ENCODE measurements at regions not wholly inside any gene's neighbourhood (a gene's known extent, or its start where the extent isn't known, plus 50 kb on each side); places are given as distances from the start of the nearest gene placed in this dataset.

- H3K79me2 ChIP-seq (ENCODE audit: low read depth): no peaks in the 10 kb centered on the region
- H2AFZ ChIP-seq (replicated peaks): no peak overlapping the region
- Mint-ChIP-seq H3K4me1 (no peaks in the 10 kb centered on the region), H3K27ac (no peak overlapping the region), H3K4me3 (no peak overlapping the region), H3K27me3 (ENCODE audit: insufficient read depth, low read depth) (peaks cover 3% of the 10 kb centered on the region), H3K9me3 (no peaks in the 10 kb centered on the region), H3K36me3 (no peaks in the 10 kb centered on the region)
- H3K27ac ChIP-seq: no peak overlapping the region
- no peak overlapping the region for H3K9ac ChIP-seq
- H3K27me3 ChIP-seq: no peaks in the 10 kb centered on the region
- H3F3A ChIP-seq (ENCODE audit: low read depth): no peaks in the 10 kb centered on the region
- no peaks in the 10 kb centered on the region for H3K36me3 ChIP-seq
- no peak for TF ChIP-seq CTCF (IDR thresholded peaks at IDR 0.05)
- H3K4me2 ChIP-seq: no peak overlapping the region
- H3K4me3 ChIP-seq: no peak overlapping the region
- H3K9me3 ChIP-seq (ENCODE audit: low read depth): no peaks in the 10 kb centered on the region
- H3K4me1 ChIP-seq: no peaks in the 10 kb centered on the region
- no peaks in the 10 kb centered on the region for H4K20me1 ChIP-seq (ENCODE audit: low read depth)
- no peak for DNase-seq (ENCODE audit: low spot score)
Observed at GRCh38 chr12:83318386-83319098, 631.8 kb downstream of the TMTC2 start.

GRCh38 chr12:83317595-83317994 is 630.9 kb downstream of the TMTC2 start:
- H3K9ac ChIP-seq: no peak overlapping the region
- no peaks in the 10 kb centered on the region for H3K36me3 ChIP-seq
- H3K4me2 ChIP-seq: no peak overlapping the region
- no peaks in the 10 kb centered on the region for H3K79me2 ChIP-seq (ENCODE audit: low read depth)
- no peak overlapping the region for H3K27ac ChIP-seq
- H4K20me1 ChIP-seq (ENCODE audit: low read depth): no peaks in the 10 kb centered on the region
- Mint-ChIP-seq H3K4me1 (no peaks in the 10 kb centered on the region), H3K9me3 (no peaks in the 10 kb centered on the region), H3K36me3 (no peaks in the 10 kb centered on the region), H3K27me3 (ENCODE audit: insufficient read depth, low read depth) (peaks cover 3% of the 10 kb centered on the region), H3K4me3 (no peak overlapping the region), H3K27ac (no peak overlapping the region)
- no peaks in the 10 kb centered on the region for H3K4me1 ChIP-seq
- H3K4me3 ChIP-seq: no peak overlapping the region
- TF ChIP-seq EZH2 (IDR thresholded peaks at IDR 0.05): no peak
- TF ChIP-seq EZH2phosphoT487 (IDR thresholded peaks at IDR 0.05): no peak
- H2AFZ ChIP-seq (replicated peaks): no peak overlapping the region
- H3K9me3 ChIP-seq (ENCODE audit: low read depth): no peaks in the 10 kb centered on the region
- no peaks in the 10 kb centered on the region for H3K27me3 ChIP-seq
- no peaks in the 10 kb centered on the region for H3F3A ChIP-seq (ENCODE audit: low read depth)
- no peak for DNase-seq (ENCODE audit: low spot score)

- Histone ChIP-seq H3K36me3 (no peaks in the 10 kb centered on the region), H3K9ac (no peak overlapping the region), H3K4me3 (no peak overlapping the region), H2AFZ (replicated peaks) (no peak overlapping the region), H3K27me3 (no peaks in the 10 kb centered on the region), H3K27ac (no peak overlapping the region), H3K4me2 (no peak overlapping the region), H3K4me1 (no peaks in the 10 kb centered on the region), H3K9me3 (ENCODE audit: low read depth) (no peaks in the 10 kb centered on the region), H3F3A (ENCODE audit: low read depth) (no peaks in the 10 kb centered on the region), H3K79me2 (ENCODE audit: low read depth) (no peaks in the 10 kb centered on the region), H4K20me1 (ENCODE audit: low read depth) (no peaks in the 10 kb centered on the region)
- TF ChIP-seq EZH2 (IDR thresholded peaks at IDR 0.05): no peak
- TF ChIP-seq CTCF (IDR thresholded peaks at IDR 0.05): no peak
- no peak for TF ChIP-seq EZH2phosphoT487 (IDR thresholded peaks at IDR 0.05)
- Mint-ChIP-seq H3K4me1 (no peaks in the 10 kb centered on the region), H3K27ac (no peak overlapping the region), H3K9me3 (no peaks in the 10 kb centered on the region), H3K4me3 (no peak overlapping the region), H3K27me3 (ENCODE audit: insufficient read depth, low read depth) (peaks cover 3% of the 10 kb centered on the region), H3K36me3 (no peaks in the 10 kb centered on the region)
- no peak for DNase-seq (ENCODE audit: low spot score)
Observed at GRCh38 chr12:83313827-83314226, 627.1 kb downstream of the TMTC2 start.

GRCh38 chr12:83313322-83313721 is 626.6 kb downstream of the TMTC2 start:
- H3K4me1 ChIP-seq: no peaks in the 10 kb centered on the region
- DNase-seq (ENCODE audit: low spot score): no peak
- Mint-ChIP-seq H3K4me1 (no peaks in the 10 kb centered on the region), H3K27me3 (ENCODE audit: insufficient read depth, low read depth) (peaks cover 3% of the 10 kb centered on the region), H3K4me3 (no peak overlapping the region), H3K9me3 (no peaks in the 10 kb centered on the region), H3K27ac (no peak overlapping the region), H3K36me3 (no peaks in the 10 kb centered on the region)
- H3K9ac ChIP-seq: no peak overlapping the region
- no peaks in the 10 kb centered on the region for H4K20me1 ChIP-seq (ENCODE audit: low read depth)
- no peak overlapping the region for H3K4me3 ChIP-seq
- H3F3A ChIP-seq (ENCODE audit: low read depth): no peaks in the 10 kb centered on the region
- H3K27ac ChIP-seq: no peak overlapping the region
- no peaks in the 10 kb centered on the region for H3K36me3 ChIP-seq
- no peaks in the 10 kb centered on the region for H3K27me3 ChIP-seq
- no peak overlapping the region for H2AFZ ChIP-seq (replicated peaks)
- no peaks in the 10 kb centered on the region for H3K9me3 ChIP-seq (ENCODE audit: low read depth)
- no peaks in the 10 kb centered on the region for H3K79me2 ChIP-seq (ENCODE audit: low read depth)
- TF ChIP-seq EZH2 (IDR thresholded peaks at IDR 0.05) (no peak), CTCF (IDR thresholded peaks at IDR 0.05) (no peak), EZH2phosphoT487 (IDR thresholded peaks at IDR 0.05) (no peak)
- H3K4me2 ChIP-seq: no peak overlapping the region

Data from neural progenitor cell (in vitro differentiated cells).